Activated CD8-positive, alpha-beta T cell treated with anti-CD3 and anti-CD28 coated beads for 36 hours (primary cell): ENCODE measurements at regions not wholly inside any gene's neighbourhood (a gene's known extent, or its start where the extent isn't known, plus 50 kb on each side); places are given as distances from the start of the nearest gene placed in this dataset.

ENCODE experiments used
- ATAC-seq: fragments of 200-7000 bp; cut with Tn5 transposase; one replicate; pipeline ENCODE4 v1.10.0; 2021; ENCODE audit warnings: mild to moderate bottlenecking, moderate library complexity
- CTCF ChIA-PET: fragments of 350-600 bp; sonication (Branson Sonifier 250); formaldehyde crosslinking; loops from one replicate; lab custom pipeline; 2021; ENCODE audit warnings: antibody characterized with exemption; lab: Charles Lee
- POLR2A ChIA-PET: fragments of 350-600 bp; sonication (Branson Sonifier 250); formaldehyde crosslinking; loops from one replicate; lab custom pipeline; 2021; ENCODE audit warnings: antibody characterized with exemption; lab: Charles Lee
- DNase-seq: peaks from one replicate; pipeline ENCODE4 v3.0.0-alpha.2; 2020
- H3K27ac Mint-ChIP-seq: one replicate; pipeline ENCODE4 v1.8.0; 2021; ENCODE audit warnings: mild to moderate bottlenecking, mixed read lengths
- H3K27me3 Mint-ChIP-seq: one replicate; pipeline ENCODE4 v1.8.0; 2021; ENCODE audit warnings: mixed read lengths
- H3K36me3 Mint-ChIP-seq: one replicate; pipeline ENCODE4 v1.8.0; 2021; ENCODE audit warnings: low read depth, mixed read lengths
- H3K4me1 Mint-ChIP-seq: one replicate; pipeline ENCODE4 v1.8.0; 2021; ENCODE audit warnings: low read depth, mixed read lengths
- H3K4me3 Mint-ChIP-seq: one replicate; pipeline ENCODE4 v1.8.0; 2021; ENCODE audit warnings: mild to moderate bottlenecking, moderate library complexity, mixed read lengths
- H3K9me3 Mint-ChIP-seq: one replicate; pipeline ENCODE4 v1.8.0; 2021; ENCODE audit warnings: mixed read lengths
- CTCF ChIP-seq: fragments of 200-600 bp; IDR thresholded peaks from one replicate; pipeline ENCODE4 v1.8.0; 2022; ENCODE audit warnings: antibody characterized with exemption, mild to moderate bottlenecking
- intact Hi-C: fragments of 100-400 bp; cut with micrococcal nuclease; formaldehyde crosslinking; loops from one replicate; pipeline ENCODE4 v1.10.0; 2022

GRCh38 chr18:30618567-30618966 lies 424.0 kb downstream of the DSC3 start:
- no peaks in the 10 kb centered on the region for H3K27me3 Mint-ChIP-seq
- no peak for DNase-seq
- ATAC-seq = no peak
- no peaks in the 10 kb centered on the region for H3K4me1 Mint-ChIP-seq
- H3K27ac Mint-ChIP-seq = no peak overlapping the region
- peaks cover 1% of the 10 kb centered on the region for H3K9me3 Mint-ChIP-seq
- intact Hi-C loops = no loop called here
- TF ChIP-seq CTCF = no peak
- no peak overlapping the region for H3K4me3 Mint-ChIP-seq
- POLR2A ChIA-PET = no interaction called here
- CTCF ChIA-PET = interaction anchor here (0.6 kb wide), 1 partner anchor 765 kb away, joined by 3 read pairs; no protein-coding TSS in a partner anchor
- H3K36me3 Mint-ChIP-seq = no peaks in the 10 kb centered on the region

GRCh38 chr18:30616414-30616813 lies 426.1 kb downstream of the DSC3 start:
- ATAC-seq = no peak
- no peak for TF ChIP-seq CTCF
- DNase-seq = no peak
- intact Hi-C loops = no loop called here
- no peaks in the 10 kb centered on the region for H3K27me3 Mint-ChIP-seq
- no peaks in the 10 kb centered on the region for H3K4me1 Mint-ChIP-seq
- no peak overlapping the region for H3K4me3 Mint-ChIP-seq
- H3K36me3 Mint-ChIP-seq = no peaks in the 10 kb centered on the region
- H3K27ac Mint-ChIP-seq = no peak overlapping the region
- POLR2A ChIA-PET = no interaction called here
- CTCF ChIA-PET = no interaction called here
- H3K9me3 Mint-ChIP-seq = peaks cover 3% of the 10 kb centered on the region

- intact Hi-C loops = no loop called here
- no peak for TF ChIP-seq CTCF
- no peak overlapping the region for H3K27ac Mint-ChIP-seq
- H3K4me1 Mint-ChIP-seq = no peaks in the 10 kb centered on the region
- ChIA-PET POLR2A (no interaction called here), CTCF (no interaction called here)
- no peak for DNase-seq
- no peaks in the 10 kb centered on the region for H3K27me3 Mint-ChIP-seq
- H3K36me3 Mint-ChIP-seq = no peaks in the 10 kb centered on the region
- no peak for ATAC-seq
- H3K4me3 Mint-ChIP-seq = no peak overlapping the region
- peaks cover 5% of the 10 kb centered on the region for H3K9me3 Mint-ChIP-seq
Observed at GRCh38 chr18:30613467-30613801, 429.1 kb downstream of the DSC3 start.

- Mint-ChIP-seq H3K9me3 (peaks cover 15% of the 10 kb centered on the region), H3K27me3 (no peaks in the 10 kb centered on the region), H3K4me1 (no peaks in the 10 kb centered on the region), H3K27ac (no peak overlapping the region), H3K36me3 (no peaks in the 10 kb centered on the region), H3K4me3 (no peak overlapping the region)
- ATAC-seq (no peak), DNase-seq (no peak)
- no peak for TF ChIP-seq CTCF
- intact Hi-C loops = no loop called here
- ChIA-PET CTCF (no interaction called here), POLR2A (no interaction called here)
Observed at GRCh38 chr18:30601541-30601940, 441.0 kb downstream of the DSC3 start.

GRCh38 chr18:30597202-30597601 lies 445.3 kb downstream of the DSC3 start:
- ChIA-PET POLR2A (no interaction called here), CTCF (no interaction called here)
- no peak for ATAC-seq
- H3K4me1 Mint-ChIP-seq = no peaks in the 10 kb centered on the region
- H3K9me3 Mint-ChIP-seq = peaks cover 13% of the 10 kb centered on the region
- intact Hi-C loops = no loop called here
- DNase-seq = no peak
- TF ChIP-seq CTCF = no peak
- no peak overlapping the region for H3K27ac Mint-ChIP-seq
- no peak overlapping the region for H3K4me3 Mint-ChIP-seq
- H3K27me3 Mint-ChIP-seq = no peaks in the 10 kb centered on the region
- H3K36me3 Mint-ChIP-seq = no peaks in the 10 kb centered on the region
